ENCODE measurements at regions not wholly inside any gene's neighbourhood (a gene's known extent, or its start where the extent isn't known, plus 50 kb on each side); places are given as distances from the start of the nearest gene placed in this dataset.

DNA sequence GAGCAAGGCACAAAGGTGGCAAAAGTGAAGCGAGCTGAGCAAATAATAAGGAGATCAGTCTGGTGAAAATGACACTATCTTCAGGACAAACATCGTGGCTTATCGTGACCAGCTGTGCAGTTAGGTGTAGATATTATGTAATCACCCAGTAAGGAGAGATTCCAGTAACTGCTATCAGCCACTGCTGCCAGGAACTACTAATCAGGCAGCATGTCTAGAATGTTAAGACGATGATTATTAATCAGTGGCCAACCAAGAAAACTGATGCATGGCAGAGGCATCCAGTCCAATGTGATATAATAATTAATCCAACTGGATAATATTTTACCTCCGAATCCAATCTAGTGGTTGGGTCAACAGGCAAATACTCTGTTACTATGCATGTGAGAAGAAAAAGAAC is 252.7 kb upstream of the ZPLD1 start:
- no peaks in the 10 kb centered on the region for H4K20me1 ChIP-seq (ENCODE audit: insufficient read depth)
- H3F3A ChIP-seq (ENCODE audit: insufficient read depth, low read length, poor library complexity, severe bottlenecking), result no peaks in the 10 kb centered on the region
- no peak overlapping the region for H3K9ac ChIP-seq (ENCODE audit: low read length)
- H3K79me2 ChIP-seq (replicated peaks; ENCODE audit: insufficient read depth, low read length), result no peaks in the 10 kb centered on the region
- H3K36me3 ChIP-seq (ENCODE audit: insufficient read depth, low read length), result no peaks in the 10 kb centered on the region
- no peak overlapping the region for H3K4me3 ChIP-seq (ENCODE audit: low read length)
- H3K4me2 ChIP-seq (ENCODE audit: low read length), result no peak overlapping the region
- no peak overlapping the region for H2AFZ ChIP-seq (ENCODE audit: low read depth, low read length)
- H3K9me3 ChIP-seq (ENCODE audit: low read length), result peaks cover 4% of the 10 kb centered on the region
- H3K27ac ChIP-seq (ENCODE audit: low read length), result no peak overlapping the region
- no peaks in the 10 kb centered on the region for H3K27me3 ChIP-seq (ENCODE audit: insufficient read depth, low read depth, low read length)
- no peak for TF ChIP-seq RAD21 (conservative IDR thresholded peaks at IDR 0.05)
- TF ChIP-seq EP300 (conservative IDR thresholded peaks at IDR 0.05; ENCODE audit: poor library complexity, severe bottlenecking), result no peak
- no peak for TF ChIP-seq TAF1 (IDR thresholded peaks at IDR 0.05; ENCODE audit: low read depth)
- no peak for TF ChIP-seq MXI1 (conservative IDR thresholded peaks at IDR 0.05; ENCODE audit: poor library complexity, severe bottlenecking)
- TF ChIP-seq, protein P1, sequence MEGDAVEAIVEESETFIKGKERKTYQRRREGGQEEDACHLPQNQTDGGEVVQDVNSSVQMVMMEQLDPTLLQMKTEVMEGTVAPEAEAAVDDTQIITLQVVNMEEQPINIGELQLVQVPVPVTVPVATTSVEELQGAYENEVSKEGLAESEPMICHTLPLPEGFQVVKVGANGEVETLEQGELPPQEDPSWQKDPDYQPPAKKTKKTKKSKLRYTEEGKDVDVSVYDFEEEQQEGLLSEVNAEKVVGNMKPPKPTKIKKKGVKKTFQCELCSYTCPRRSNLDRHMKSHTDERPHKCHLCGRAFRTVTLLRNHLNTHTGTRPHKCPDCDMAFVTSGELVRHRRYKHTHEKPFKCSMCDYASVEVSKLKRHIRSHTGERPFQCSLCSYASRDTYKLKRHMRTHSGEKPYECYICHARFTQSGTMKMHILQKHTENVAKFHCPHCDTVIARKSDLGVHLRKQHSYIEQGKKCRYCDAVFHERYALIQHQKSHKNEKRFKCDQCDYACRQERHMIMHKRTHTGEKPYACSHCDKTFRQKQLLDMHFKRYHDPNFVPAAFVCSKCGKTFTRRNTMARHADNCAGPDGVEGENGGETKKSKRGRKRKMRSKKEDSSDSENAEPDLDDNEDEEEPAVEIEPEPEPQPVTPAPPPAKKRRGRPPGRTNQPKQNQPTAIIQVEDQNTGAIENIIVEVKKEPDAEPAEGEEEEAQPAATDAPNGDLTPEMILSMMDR (IDR thresholded peaks at IDR 0.05; ENCODE audit: poor library complexity, severe bottlenecking), result no peak
- TF ChIP-seq EZH2 (IDR thresholded peaks at IDR 0.05; ENCODE audit: borderline replicate concordance, insufficient read depth, low read length, poor library complexity, severe bottlenecking), result no peak
- TF ChIP-seq, protein P2, sequence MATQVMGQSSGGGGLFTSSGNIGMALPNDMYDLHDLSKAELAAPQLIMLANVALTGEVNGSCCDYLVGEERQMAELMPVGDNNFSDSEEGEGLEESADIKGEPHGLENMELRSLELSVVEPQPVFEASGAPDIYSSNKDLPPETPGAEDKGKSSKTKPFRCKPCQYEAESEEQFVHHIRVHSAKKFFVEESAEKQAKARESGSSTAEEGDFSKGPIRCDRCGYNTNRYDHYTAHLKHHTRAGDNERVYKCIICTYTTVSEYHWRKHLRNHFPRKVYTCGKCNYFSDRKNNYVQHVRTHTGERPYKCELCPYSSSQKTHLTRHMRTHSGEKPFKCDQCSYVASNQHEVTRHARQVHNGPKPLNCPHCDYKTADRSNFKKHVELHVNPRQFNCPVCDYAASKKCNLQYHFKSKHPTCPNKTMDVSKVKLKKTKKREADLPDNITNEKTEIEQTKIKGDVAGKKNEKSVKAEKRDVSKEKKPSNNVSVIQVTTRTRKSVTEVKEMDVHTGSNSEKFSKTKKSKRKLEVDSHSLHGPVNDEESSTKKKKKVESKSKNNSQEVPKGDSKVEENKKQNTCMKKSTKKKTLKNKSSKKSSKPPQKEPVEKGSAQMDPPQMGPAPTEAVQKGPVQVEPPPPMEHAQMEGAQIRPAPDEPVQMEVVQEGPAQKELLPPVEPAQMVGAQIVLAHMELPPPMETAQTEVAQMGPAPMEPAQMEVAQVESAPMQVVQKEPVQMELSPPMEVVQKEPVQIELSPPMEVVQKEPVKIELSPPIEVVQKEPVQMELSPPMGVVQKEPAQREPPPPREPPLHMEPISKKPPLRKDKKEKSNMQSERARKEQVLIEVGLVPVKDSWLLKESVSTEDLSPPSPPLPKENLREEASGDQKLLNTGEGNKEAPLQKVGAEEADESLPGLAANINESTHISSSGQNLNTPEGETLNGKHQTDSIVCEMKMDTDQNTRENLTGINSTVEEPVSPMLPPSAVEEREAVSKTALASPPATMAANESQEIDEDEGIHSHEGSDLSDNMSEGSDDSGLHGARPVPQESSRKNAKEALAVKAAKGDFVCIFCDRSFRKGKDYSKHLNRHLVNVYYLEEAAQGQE (IDR thresholded peaks at IDR 0.05; ENCODE audit: borderline replicate concordance), result no peak
- no peak for TF ChIP-seq SMC3 (conservative IDR thresholded peaks at IDR 0.05; ENCODE audit: poor library complexity)
- TF ChIP-seq POLR2AphosphoS5 (IDR thresholded peaks at IDR 0.05), result no peak
- H3K9me2 ChIP-seq (ENCODE audit: insufficient read depth, low read length), result no peaks in the 10 kb centered on the region

DNA sequence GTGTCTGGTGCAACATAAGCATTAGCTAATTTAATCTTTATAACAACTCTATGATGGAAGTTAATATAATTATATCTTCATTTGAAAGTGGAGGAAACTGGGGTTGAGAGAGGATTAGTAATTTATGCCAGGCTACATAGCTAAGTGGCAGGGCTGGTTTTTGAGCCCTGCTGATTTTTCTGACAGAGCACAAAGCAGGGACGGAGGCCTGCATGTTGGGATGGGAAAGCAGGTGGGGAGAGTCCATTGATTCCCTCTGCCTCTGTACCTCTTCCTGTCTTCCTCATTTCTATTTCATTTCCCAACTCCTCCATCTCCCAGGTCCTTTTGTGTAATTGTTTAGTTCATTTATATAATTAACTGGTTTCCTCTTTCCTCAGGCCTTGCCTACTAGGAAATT is 251.6 kb upstream of the ZPLD1 start:
- Histone ChIP-seq H3K9me2 (ENCODE audit: insufficient read depth, low read length) (no peaks in the 10 kb centered on the region), H2AFZ (ENCODE audit: low read depth, low read length) (no peak overlapping the region), H3K9me3 (ENCODE audit: low read length) (peaks cover 4% of the 10 kb centered on the region), H4K20me1 (ENCODE audit: insufficient read depth) (no peaks in the 10 kb centered on the region), H3K27me3 (ENCODE audit: insufficient read depth, low read depth, low read length) (no peaks in the 10 kb centered on the region), H3K27ac (ENCODE audit: low read length) (no peak overlapping the region), H3K9ac (ENCODE audit: low read length) (no peak overlapping the region), H3K36me3 (ENCODE audit: insufficient read depth, low read length) (no peaks in the 10 kb centered on the region), H3F3A (ENCODE audit: insufficient read depth, low read length, poor library complexity, severe bottlenecking) (no peaks in the 10 kb centered on the region), H3K4me3 (ENCODE audit: low read length) (no peak overlapping the region), H3K4me2 (ENCODE audit: low read length) (no peak overlapping the region), H3K79me2 (replicated peaks; ENCODE audit: insufficient read depth, low read length) (no peaks in the 10 kb centered on the region)
- TF ChIP-seq, protein P2 (IDR thresholded peaks at IDR 0.05; ENCODE audit: borderline replicate concordance), result no peak
- TF ChIP-seq EZH2 (IDR thresholded peaks at IDR 0.05; ENCODE audit: borderline replicate concordance, insufficient read depth, low read length, poor library complexity, severe bottlenecking) (no peak), MXI1 (conservative IDR thresholded peaks at IDR 0.05; ENCODE audit: poor library complexity, severe bottlenecking) (no peak), TAF1 (IDR thresholded peaks at IDR 0.05; ENCODE audit: low read depth) (no peak), SMC3 (conservative IDR thresholded peaks at IDR 0.05; ENCODE audit: poor library complexity) (no peak), RAD21 (conservative IDR thresholded peaks at IDR 0.05) (no peak), POLR2AphosphoS5 (IDR thresholded peaks at IDR 0.05) (no peak), EP300 (conservative IDR thresholded peaks at IDR 0.05; ENCODE audit: poor library complexity, severe bottlenecking) (no peak)
- TF ChIP-seq, protein P1 (IDR thresholded peaks at IDR 0.05; ENCODE audit: poor library complexity, severe bottlenecking), result no peak
